HEK293 (cell line): ENCODE measurements at regions not wholly inside any gene's neighbourhood (a gene's known extent, or its start where the extent isn't known, plus 50 kb on each side); places are given as distances from the start of the nearest gene placed in this dataset.

ENCODE experiments used
- ATF2 ChIP-seq: fragments of 450-650 bp; formaldehyde crosslinking; IDR thresholded peaks from 2 replicates; pipeline ENCODE4 v1.5.1; 2016; ENCODE audit warnings: missing biosample characterization, missing genetic modification characterization, low read depth
- BCL11A ChIP-seq: fragments of 450-650 bp; formaldehyde crosslinking; IDR thresholded peaks from 2 replicates; pipeline ENCODE4 v1.5.1; 2016; ENCODE audit warnings: low read depth, missing biosample characterization, missing genetic modification characterization
- HOXA7 ChIP-seq: sonication (generic); formaldehyde crosslinking; IDR thresholded peaks from 2 replicates; pipeline ENCODE4 v1.8.1; 2022; ENCODE audit warnings: missing genetic modification reagents, borderline replicate concordance
- KLF10 ChIP-seq: fragments of 450-650 bp; IDR thresholded peaks from 2 replicates; pipeline ENCODE4 v1.5.1; 2018; ENCODE audit warnings: missing biosample characterization, mild to moderate bottlenecking, missing genetic modification characterization
- MYNN ChIP-seq: fragments of 450-650 bp; formaldehyde crosslinking; IDR thresholded peaks from 2 replicates; pipeline ENCODE4 v1.5.1; 2016; ENCODE audit warnings: missing biosample characterization, missing genetic modification characterization, borderline replicate concordance
- PBX3 ChIP-seq: sonication (generic); formaldehyde crosslinking; IDR thresholded peaks from 2 replicates; pipeline ENCODE4 v1.8.1; 2022; ENCODE audit warnings: mild to moderate bottlenecking, moderate library complexity, missing genetic modification reagents
- PRDM2 ChIP-seq: fragments of 450-650 bp; formaldehyde crosslinking; IDR thresholded peaks from 2 replicates; pipeline ENCODE4 v1.5.1; 2016; ENCODE audit warnings: missing biosample characterization, missing genetic modification characterization, borderline replicate concordance
- REPIN1 ChIP-seq: fragments of 450-650 bp; formaldehyde crosslinking; IDR thresholded peaks from 2 replicates; pipeline ENCODE4 v1.5.1; 2017; ENCODE audit warnings: missing biosample characterization, missing genetic modification characterization, low read depth
- ZBTB17 ChIP-seq: fragments of 450-650 bp; formaldehyde crosslinking; IDR thresholded peaks from 2 replicates; pipeline ENCODE4 v1.5.1; 2016; ENCODE audit warnings: missing biosample characterization, missing genetic modification characterization
- ZNF10 ChIP-seq: fragments of 450-650 bp; formaldehyde crosslinking; IDR thresholded peaks from 2 replicates; pipeline ENCODE4 v1.5.1; 2017; ENCODE audit warnings: missing biosample characterization, missing genetic modification characterization
- ZNF133 ChIP-seq: fragments of 450-650 bp; formaldehyde crosslinking; IDR thresholded peaks from 2 replicates; pipeline ENCODE4 v1.5.1; 2016; ENCODE audit warnings: missing biosample characterization, missing genetic modification characterization
- ZNF138 ChIP-seq: fragments of 450-650 bp; formaldehyde crosslinking; IDR thresholded peaks from 2 replicates; pipeline ENCODE4 v1.5.1; 2016; ENCODE audit warnings: missing biosample characterization, missing genetic modification characterization, borderline replicate concordance
- ZNF175 ChIP-seq: fragments of 450-650 bp; formaldehyde crosslinking; IDR thresholded peaks from 2 replicates; pipeline ENCODE4 v1.5.1; 2016; ENCODE audit warnings: missing biosample characterization, missing genetic modification characterization
- ZNF19 ChIP-seq: fragments of 450-650 bp; formaldehyde crosslinking; IDR thresholded peaks from 2 replicates; pipeline ENCODE4; 2016; ENCODE audit warnings: missing biosample characterization, missing genetic modification characterization, low read depth
- ZNF211 ChIP-seq: fragments of 450-650 bp; formaldehyde crosslinking; IDR thresholded peaks from 2 replicates; pipeline ENCODE4 v1.5.1; 2016; ENCODE audit warnings: low read depth, missing biosample characterization, missing genetic modification characterization
- ZNF24 ChIP-seq: fragments of 450-650 bp; formaldehyde crosslinking; IDR thresholded peaks from 2 replicates; pipeline ENCODE4 v1.5.1; 2016; ENCODE audit warnings: missing biosample characterization, missing genetic modification characterization
- ZNF398 ChIP-seq: fragments of 450-650 bp; formaldehyde crosslinking; IDR thresholded peaks from 2 replicates; pipeline ENCODE4 v1.5.1; 2017; ENCODE audit warnings: missing biosample characterization, missing genetic modification characterization
- ZNF423 ChIP-seq: fragments of 450-650 bp; formaldehyde crosslinking; IDR thresholded peaks from 2 replicates; pipeline ENCODE4 v1.5.1; 2016; ENCODE audit warnings: missing biosample characterization, missing genetic modification characterization
- ZNF473 ChIP-seq: fragments of 450-650 bp; formaldehyde crosslinking; IDR thresholded peaks from 2 replicates; pipeline ENCODE4 v1.5.1; 2017; ENCODE audit warnings: missing biosample characterization, missing genetic modification characterization
- ZNF488 ChIP-seq: fragments of 450-650 bp; formaldehyde crosslinking; IDR thresholded peaks from 2 replicates; pipeline ENCODE4 v1.5.1; 2016; ENCODE audit warnings: missing biosample characterization, missing genetic modification characterization
- ZNF560 ChIP-seq: fragments of 450-650 bp; formaldehyde crosslinking; IDR thresholded peaks from 2 replicates; pipeline ENCODE4 v1.5.1; 2017; ENCODE audit warnings: missing biosample characterization, missing genetic modification characterization, borderline replicate concordance
- ZNF561 ChIP-seq: fragments of 450-650 bp; IDR thresholded peaks from 2 replicates; pipeline ENCODE4 v1.5.1; 2018; ENCODE audit warnings: missing biosample characterization, missing genetic modification characterization, borderline replicate concordance
- ZNF580 ChIP-seq: fragments of 450-650 bp; formaldehyde crosslinking; IDR thresholded peaks from 2 replicates; pipeline ENCODE4 v1.5.1; 2016; ENCODE audit warnings: missing biosample characterization, missing genetic modification characterization
- ZSCAN23 ChIP-seq: fragments of 450-650 bp; formaldehyde crosslinking; IDR thresholded peaks from 2 replicates; pipeline ENCODE4 v1.5.1; 2016; ENCODE audit warnings: missing biosample characterization, missing genetic modification characterization
- ZSCAN4 ChIP-seq: fragments of 450-650 bp; formaldehyde crosslinking; IDR thresholded peaks from 2 replicates; pipeline ENCODE4 v1.5.1; 2017; ENCODE audit warnings: missing biosample characterization, missing genetic modification characterization

GRCh38 chr3:182697345-182697919, 95.9 kb upstream of the ATP11B start (continued):
- peak; percentile 82 for TF ChIP-seq ZNF398
- no peak for TF ChIP-seq ZNF560 (tag by site-specific recombination)
- peak; percentile 93 for TF ChIP-seq ZNF24
- TF ChIP-seq REPIN1 (tag by site-specific recombination), result no peak
- TF ChIP-seq ZNF561, result 0 out of 2 replicates have a peak, but pooled peaks have one; percentile 39
- TF ChIP-seq ZNF473 (tag by site-specific recombination), result no peak
- TF ChIP-seq MYNN (tag by site-specific recombination), result no peak
- no peak for TF ChIP-seq ZNF423 (tag by site-specific recombination)
- TF ChIP-seq ZNF133 (tag by site-specific recombination), result no peak
- peak; percentile 85 for TF ChIP-seq ZBTB17 (tag by site-specific recombination)
- no peak for TF ChIP-seq PBX3 (CRISPR knock-in tag)
- TF ChIP-seq ATF2 (tag by site-specific recombination), result no peak
- TF ChIP-seq BCL11A (tag by site-specific recombination), result peak; percentile 89
- TF ChIP-seq ZNF175 (tag by site-specific recombination), result no peak
- no peak for TF ChIP-seq ZNF138 (tag by site-specific recombination)
- no peak for TF ChIP-seq PRDM2 (tag by site-specific recombination)
- peak; percentile 95 for TF ChIP-seq ZNF488 (tag by site-specific recombination)
- TF ChIP-seq ZSCAN4 (tag by site-specific recombination), result peak; percentile 67
- peak; percentile 95 for TF ChIP-seq ZNF580 (tag by site-specific recombination)
- no peak for TF ChIP-seq ZNF211 (tag by site-specific recombination)
- TF ChIP-seq KLF10, result peak; percentile 79
- 0 out of 2 replicates have a peak, but pooled peaks have one; percentile 32 for TF ChIP-seq ZNF10 (tag by site-specific recombination)
- TF ChIP-seq ZNF19 (tag by site-specific recombination), result 0 out of 2 replicates have a peak, but pooled peaks have one; percentile 60
- no peak for TF ChIP-seq HOXA7 (CRISPR knock-in tag)
- peak; percentile 71 for TF ChIP-seq ZSCAN23 (tag by site-specific recombination)
